Hippocampal formation (tissue), 2 donors: ENCODE measurements at regions not wholly inside any gene's neighbourhood (a gene's known extent, or its start where the extent isn't known, plus 50 kb on each side); places are given as distances from the start of the nearest gene placed in this dataset.
"Not testable (repeated sequence)": the region's sequence is repeated elsewhere in the genome, so short reads cannot be mapped to it uniquely, and the experiment has no call there.

ENCODE experiments used
- DNase-seq, 2 donors: peaks; one replicate each; lab custom pipeline; 2025; lab: John Stamatoyannopoulos, UW

DNA sequence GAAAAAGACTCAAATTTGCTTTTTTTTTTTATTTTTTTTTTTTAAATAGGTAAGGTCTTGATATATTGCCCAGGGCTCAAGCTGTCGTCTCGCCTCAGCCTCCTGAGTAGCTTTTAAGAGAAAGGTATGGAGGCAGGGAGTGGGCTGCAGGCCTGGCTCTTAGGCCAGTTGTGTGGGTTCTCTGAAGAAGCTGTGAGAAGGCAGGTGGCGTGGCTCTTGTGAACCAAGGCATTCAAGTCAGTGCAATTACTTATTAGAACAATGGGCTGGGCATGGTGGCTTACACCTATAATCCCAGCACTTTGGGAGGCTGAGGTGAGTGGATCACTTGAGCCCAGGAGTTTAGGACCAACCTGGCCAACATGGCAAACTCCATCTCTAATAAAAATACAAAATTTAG lies 244.0 kb upstream of the SFRP2 start:
- DNase-seq, result no peak

DNA sequence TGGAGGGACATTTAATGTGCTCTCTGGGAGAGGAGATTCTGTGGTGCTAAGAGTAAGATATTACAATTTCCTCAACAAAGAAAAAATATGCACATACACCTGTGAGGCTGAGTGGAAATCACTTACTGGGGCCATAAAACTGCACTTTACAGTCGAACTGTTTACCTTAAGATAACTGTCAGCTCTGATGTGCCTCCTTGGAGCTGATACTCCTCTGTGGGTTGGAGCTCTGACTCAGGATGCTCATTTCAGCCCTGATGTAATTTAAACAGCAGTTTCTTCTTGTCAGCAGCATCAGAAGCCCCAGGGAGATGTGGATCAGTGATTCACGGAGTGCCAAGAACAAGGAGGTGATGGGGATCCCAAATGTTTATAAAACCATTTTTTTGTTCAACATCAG lies 241.9 kb upstream of the SFRP2 start:
- DNase-seq, result no peak

DNA sequence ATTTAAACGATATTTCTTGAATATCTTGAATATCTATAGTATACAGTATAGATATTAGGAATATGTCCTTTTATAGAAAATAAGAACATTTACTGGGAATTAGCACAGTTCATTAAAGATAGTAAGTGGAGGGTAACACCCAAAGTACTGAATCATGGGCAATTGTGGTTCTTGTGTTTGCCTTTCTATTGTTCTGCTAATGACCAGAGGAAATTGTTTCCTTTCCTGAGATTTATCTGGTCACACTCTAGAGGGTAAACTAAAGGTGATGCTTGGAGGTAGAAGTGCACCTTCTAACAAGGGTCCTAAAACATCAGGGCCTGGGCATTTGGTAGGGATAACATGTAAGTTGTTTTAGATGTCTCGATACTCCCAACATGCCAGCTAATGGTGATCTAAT lies 241.3 kb upstream of the SFRP2 start:
- DNase-seq, result no peak

DNA sequence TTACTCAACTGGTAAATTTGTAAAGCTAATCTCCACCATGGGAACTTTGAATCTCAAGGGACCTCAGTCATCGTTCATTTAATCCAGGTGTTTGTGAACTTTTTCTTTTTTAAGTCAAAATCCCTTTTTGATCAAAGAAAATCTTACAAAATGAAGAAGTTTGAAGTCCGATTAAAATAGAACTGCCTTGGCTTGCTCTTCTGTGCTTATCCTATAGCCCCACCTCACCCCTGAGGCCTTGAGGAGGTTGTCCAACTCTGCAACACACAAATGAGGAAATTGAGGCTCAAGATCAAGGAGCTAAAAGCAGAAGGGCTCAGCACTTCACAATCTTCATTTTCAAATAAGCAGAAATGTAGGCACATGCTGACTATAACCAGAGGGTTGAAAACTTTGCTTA lies 240.3 kb upstream of the SFRP2 start:
- DNase-seq, result no peak

DNA sequence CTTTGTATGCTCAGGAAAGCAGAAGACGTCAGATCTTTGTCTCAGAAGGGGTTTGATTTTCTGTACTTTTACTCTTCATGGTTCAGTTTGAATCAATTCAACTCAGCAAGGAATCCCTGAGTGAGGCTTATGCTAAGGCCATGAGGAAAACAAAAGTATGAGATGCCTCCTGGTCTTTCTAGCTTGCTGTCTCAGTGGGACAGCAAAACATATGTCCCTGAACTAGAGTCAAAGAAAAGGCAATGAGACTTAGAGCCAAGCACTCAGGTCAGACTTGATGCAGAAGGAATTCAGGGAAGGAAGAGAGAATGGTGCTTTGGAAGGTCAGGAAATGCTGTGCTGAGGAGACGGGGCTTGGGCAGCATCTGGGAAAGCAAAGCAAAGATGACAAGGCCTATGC lies 236.2 kb upstream of the SFRP2 start:
- DNase-seq, result no peak

DNA sequence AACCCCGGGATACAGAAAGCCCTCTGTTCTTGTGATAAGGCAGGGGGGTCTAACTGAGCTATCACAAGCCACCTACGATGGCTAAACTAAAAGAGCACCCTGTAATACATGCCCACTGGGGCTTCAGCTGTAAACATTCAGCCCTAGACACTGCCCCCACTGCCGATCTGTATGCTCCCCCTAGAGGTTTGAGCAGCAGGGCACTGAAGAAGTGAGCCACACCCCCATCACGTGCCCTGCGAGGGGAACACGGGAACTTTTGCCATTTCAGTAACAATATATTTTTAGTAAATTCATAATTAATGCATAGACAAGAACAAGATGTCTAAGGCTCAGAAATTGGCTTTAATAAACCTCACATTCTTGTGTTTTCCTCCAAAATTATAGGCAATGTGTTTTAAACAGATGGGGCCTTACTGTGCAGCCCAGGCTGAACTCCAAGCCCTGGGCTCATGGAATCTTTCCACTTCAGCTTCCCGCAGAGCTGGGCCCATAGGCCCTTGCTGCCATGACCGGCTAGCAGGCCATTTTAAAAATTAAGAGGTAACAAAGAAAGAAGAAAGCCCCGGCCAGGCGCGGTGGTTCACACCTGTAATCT lies 235.3 kb upstream of the SFRP2 start:
- no peak for DNase-seq

DNA sequence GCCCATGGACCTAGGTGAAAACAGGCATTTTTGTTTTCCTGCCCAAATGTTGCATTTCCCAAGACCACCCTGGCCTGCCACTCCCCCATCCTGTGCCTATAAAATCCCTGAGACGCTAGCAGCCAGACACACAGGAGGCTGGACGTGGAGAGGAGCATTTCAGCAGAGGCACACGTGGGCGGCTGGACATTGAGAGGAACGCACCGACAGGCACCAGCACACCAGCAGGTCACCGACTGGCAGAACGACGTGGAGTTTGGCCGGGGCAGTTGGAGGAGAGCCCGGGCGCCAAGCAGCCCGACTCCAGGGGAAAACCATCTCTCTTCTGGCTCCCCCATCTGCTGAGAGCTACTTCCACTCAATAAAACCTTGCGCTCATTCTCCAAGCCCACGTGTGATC lies 234.8 kb upstream of the SFRP2 start:
- DNase-seq, result not testable (repeated sequence)

DNA sequence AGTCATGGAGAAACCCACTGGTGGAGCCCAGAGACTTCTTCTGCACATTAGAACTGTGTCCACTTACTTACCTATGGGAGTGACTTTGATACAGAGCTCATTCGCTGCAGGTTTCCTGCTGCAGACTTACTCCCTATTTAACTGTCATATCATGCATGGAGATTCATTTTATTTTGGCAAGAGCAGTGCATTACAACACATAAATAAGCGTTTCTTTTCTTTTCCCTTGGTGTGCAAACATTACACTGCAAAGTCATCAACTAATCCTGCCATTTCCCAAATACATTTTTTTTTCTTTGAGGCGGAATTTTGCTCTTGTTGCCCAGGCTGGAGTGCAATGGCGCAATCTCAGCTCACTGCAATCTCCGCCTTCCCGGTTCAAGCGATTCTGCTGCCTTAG lies 230.9 kb upstream of the SFRP2 start:
- DNase-seq, result no peak

DNA sequence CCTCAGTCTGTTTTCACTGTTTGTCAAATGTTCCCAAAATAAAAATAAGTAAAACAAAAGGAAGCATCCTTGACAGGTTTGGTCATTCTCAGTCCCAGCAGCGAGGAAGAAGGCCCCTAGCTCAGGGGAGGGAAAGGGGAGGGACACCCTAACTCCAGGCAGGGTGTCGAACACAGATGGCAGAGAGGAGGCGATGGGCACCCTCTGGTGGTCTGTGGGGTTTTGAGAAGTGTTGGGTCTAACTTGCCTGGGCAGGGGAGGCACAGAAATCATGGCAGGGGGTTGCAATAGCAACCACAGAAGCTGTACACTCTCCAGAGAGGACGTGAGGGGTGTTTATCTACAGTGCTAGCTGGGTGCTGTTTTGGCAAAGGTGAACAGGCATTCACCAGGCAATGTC lies 229.8 kb upstream of the SFRP2 start:
- DNase-seq, result no peak

DNA sequence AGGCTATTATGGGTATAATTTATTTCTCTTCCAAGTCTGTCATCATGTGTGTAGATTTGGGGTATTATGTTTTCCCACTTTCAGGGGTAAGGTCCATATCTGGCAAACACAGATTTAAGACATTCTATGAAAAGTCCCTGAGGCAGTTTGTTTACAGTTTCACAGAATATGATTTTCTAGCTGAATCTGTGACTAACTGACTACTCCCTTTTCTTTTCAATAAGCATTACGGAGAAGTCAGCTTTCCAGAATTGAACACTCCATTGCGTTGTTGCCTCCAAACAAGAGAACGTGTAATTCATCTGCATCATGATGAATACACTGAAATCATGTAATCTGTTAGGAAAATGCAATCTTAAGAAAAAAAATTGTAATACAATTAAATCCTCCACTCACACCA lies 226.7 kb upstream of the SFRP2 start:
- DNase-seq, result no peak

DNA sequence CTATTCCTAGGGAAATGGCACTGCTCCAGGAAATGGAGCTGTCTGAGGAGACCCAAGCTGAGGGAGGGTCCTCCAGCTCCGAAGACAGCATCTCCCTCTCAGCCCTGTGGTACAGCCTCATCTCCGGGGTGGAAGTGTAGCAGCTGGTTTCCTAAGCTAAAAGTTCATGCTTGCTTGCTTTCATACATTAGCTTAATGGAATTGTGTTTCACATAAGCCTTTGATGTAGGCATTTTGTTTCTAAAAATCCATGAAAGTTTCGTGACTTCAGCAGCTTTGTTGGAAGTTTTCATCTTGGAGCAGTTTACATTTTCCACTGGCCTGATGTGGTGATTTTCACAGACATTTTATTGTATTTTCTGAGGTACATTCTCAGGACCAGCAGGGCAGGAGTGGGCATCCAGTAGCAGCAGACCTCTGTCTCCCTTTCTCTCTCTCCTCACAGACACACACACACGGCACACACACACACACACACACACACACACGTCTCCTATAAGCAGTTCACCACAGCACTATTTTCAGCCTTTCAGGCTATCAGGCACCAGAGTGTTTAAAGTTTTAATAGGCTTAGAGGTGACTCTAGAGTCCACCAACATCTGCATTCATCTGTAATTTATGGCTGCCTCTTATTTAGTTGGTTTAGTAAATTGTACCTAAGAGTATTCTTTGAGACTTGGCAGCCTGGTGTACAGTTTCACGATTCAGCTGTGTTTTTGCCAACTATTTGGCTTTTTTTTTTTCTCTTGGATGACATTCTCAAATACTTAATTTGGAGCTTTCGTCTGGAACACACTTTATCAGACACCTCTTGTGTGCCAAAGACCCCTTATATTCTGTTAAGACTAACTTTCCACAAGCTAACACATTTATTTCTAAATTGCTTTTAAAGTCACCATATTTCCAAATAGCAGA lies 225.8 kb upstream of the SFRP2 start:
- no peak for DNase-seq

DNA sequence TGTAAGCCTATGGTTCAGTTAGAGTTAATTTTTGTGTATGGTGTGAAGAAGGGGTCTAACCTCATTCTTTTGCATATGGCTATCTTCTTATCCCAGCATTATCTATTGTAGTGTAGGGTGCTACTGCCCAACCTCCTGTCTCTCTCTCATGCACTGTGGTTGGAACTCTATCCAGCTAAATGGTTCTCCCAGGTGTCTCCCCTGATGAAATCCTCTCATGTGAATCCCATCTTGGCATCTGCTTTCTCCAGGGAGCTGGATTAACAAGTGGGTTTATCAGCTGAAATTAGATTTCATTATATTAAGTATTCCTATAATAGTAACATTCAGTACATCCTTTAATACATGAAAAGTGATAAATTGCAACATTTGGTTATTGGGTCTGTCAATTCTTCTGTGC lies 224.7 kb upstream of the SFRP2 start:
- DNase-seq, result no peak

DNA sequence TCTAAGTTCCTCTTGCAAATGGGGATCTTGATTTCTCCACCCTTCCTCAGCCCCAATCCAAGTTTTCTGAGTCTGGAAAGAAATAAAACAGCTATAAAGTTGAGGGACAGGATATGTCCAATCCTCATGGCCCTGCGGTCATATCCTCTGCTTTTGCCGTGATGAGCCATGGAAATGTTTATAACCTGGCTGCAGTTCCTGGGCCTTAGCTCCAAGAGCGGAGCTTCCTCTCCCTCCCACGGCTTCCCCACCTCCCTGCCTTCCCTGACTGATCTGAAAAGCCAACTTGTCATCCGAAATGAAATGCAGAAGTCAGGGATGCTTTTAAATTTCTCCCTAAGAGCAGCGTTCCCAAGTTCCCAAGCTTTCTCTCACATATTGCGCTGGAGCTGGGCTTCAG lies 221.5 kb upstream of the SFRP2 start:
- no peak for DNase-seq

DNA sequence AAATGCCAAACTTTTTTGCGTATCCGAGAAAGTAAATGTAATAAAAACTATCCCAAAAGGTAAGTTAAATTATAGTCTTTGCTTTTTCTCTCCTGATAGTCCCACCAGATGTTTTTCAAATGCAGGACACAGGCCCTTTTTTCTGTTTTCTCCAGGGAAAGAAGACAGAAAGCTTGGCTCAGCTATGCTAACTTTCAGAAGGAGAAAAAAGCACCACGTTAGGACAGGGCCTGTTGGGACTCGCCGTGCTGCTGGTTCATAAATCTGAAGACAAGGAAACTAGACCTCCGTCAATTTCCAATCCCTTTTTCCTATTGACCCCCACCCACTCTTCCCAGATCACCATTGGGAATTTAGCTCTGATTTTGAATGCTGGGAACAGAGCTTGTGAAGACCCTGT lies 220.9 kb upstream of the SFRP2 start:
- no peak for DNase-seq

DNA sequence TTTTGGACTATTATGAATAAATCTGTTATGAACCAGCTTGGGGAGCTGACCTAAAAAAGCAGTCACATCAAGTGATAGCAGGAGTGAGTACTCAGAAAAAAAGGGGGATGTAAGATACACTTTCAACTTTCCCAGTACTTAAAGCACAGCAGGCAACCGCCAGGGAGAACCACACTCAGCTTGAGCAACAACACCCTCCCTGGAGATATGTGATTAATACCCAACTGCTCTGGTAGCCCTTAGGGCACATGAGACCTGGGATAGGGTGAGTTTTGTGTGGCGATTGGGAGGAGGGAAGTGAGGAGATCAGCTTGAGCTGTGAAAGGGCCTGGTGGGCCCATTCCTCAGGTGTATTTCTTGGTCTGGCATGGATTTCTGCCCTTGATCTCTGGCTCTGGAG lies 220.3 kb upstream of the SFRP2 start:
- no peak for DNase-seq

DNA sequence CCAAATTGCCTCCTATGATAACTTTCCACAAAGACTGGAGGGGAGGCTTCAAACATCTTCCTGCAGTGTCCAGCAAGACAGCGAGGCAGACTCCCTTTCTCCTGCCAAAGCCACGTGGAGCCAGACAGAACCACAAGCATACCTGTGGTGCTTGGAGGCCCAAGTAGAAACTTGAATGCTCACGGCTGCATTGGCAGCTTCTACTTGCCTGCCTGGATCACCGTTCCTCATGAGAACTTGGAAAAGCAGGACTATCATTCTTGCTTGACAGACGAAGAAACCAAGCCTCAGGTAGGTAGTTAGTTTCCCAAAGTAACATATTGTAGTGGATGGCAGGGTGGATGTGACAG lies 216.3 kb upstream of the SFRP2 start:
- DNase-seq, result no peak

DNA sequence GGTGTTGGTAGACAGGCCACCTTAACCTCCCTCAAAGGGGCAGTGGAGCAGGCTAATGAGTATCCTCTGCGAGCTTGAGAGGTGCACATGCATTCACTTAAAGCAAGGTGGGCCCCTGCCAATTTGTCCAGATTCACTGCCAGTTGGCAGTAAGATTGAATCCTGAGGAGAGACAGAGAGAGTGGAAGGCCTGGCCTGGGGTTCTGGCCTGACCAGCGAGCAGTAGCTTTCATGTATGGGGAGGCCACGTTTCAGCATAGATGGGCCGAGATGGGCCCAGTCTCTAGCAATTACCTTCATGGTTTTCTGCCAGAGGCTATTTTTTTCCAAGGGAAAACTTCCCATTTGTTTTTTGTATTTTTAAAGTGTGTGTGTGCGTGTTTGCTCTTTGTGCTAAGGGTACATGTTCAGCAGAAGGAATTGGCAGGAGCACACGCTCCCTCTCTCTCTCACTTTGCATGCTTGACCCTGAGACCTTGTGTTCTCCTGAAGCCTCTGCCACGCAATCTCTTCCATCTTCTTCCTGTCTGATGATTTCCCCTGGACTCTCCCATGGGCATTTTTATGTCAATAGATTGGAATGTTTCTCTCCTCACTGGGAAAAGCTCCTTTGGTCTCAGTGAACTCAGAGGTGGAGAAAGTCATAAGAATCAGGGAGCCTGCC lies 215.8 kb upstream of the SFRP2 start:
- DNase-seq, result no peak

DNA sequence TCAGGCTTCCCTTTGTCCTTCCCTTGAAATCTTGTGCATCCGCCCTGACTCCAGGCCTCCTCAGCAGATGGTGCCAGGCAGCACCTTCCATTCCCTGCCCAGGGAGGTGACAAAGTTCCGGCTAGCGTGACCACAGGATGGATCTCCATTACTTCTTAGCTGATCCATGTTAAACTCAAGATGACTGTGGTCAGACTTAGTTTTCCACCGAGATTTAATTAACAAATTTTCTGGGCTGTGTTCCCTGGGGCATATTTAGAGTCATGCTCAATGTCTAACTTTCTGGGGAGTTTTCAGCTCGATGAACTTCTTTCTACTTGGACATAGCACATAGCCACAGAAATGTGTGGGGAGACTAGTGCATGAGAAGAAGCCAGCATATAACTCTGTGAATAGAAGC lies 215.1 kb upstream of the SFRP2 start:
- no peak for DNase-seq

DNA sequence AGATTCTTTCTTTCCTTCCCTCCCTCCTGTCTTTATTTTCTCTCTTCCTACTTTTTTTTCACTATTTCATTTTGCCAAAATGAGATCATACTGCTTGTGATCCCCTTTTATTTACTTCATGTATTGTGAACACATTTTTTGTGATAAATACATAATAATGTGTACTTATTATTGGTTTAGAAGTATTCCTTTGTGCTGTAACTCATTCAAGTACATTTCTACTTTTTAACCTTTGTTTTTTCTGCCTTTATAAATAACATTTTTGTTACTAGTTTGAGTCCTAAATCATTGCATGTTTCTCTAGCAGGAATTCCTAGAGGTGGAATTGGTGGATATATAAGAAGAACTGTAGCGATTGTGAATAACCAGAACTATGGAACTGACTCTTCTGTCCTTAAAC lies 214.5 kb upstream of the SFRP2 start:
- DNase-seq, result no peak

DNA sequence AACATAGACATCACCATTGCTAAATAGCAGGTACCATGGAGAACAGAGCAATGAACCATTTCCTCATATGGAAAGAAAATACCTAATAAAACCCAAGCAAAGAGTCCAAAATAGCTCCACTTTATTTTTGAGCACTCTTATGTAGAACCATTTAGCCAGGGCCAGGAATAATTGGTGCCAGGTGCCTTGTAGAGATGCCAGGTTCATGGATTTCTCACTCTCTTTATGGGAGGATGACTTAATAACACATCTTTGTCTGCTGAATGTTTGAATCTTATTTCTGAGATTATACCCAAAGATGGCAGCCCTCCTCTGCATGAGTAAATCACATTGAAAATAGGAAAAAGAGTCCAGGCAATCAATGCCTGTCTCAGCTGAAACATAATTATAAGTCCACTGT lies 212.3 kb upstream of the SFRP2 start:
- no peak for DNase-seq

DNA sequence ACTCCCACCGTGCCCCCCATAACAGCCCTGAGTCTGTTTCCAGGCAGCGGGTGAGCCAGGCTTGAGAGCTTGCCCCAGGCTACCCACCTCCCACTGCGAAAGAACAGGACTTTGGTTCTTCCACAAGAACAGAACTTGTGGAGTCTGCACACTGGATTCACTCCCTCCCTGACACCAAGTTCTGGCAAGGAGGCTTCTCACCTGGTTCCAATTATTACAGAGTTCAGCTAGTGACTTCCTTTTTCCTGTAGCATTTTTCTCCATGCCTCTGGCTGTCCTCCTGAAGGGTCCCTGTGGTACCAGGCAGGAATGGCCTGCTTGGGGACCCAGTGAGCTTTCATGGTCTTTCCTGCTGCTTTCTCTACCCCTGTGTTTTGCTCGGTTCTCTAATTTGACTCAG lies 208.6 kb upstream of the SFRP2 start:
- no peak for DNase-seq

DNA sequence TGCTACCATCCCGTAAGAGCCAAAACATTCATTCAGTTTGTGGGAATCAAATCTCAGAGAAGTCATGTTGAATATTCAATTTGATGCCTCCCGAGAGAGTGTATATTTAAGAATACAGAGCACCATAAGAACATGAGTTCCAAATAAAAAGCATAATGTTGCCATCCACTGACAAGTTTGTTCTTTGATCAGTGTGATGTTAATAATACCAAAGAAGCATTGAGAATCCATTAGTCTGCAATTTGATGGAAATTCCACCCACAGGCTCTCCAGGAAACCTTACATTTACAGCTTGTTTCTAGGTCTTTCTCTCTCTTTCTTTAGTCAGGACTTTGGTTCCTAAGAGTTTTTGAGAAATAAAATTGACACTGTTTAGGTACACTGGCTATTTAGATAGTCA lies 200.6 kb upstream of the SFRP2 start:
- DNase-seq, result no peak
